SK-N-DZ (cell line): ENCODE measurements at regions not wholly inside any gene's neighbourhood (a gene's known extent, or its start where the extent isn't known, plus 50 kb on each side); places are given as distances from the start of the nearest gene placed in this dataset.
"Not testable (repeated sequence)": the region's sequence is repeated elsewhere in the genome, so short reads cannot be mapped to it uniquely, and the experiment has no call there.

Experiments
- DNase-seq: peaks from one replicate; pipeline ENCODE4 v3.0.0-alpha.2; 2015; ENCODE audit warnings: low spot score

DNA sequence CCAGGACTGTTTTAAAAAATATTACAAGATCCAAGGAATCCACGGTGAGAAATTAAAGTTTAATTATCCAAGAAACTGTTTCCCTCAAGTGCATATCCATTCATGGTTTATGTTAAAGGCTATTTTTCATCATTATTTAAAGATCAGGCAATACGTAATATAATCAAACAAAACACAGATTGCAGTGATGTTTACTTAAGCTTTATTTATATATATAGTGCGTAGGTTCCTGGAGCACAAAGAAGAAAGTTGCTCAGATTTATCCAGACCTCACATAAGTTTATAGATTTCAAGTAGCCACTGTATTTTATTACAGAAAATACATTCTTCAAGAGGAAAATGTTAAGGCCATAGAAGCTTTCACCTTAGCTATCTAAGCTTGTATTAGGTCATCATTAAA, 210.0 kb upstream of the KLF14 start:
- DNase-seq: no peak

GRCh38 chr7:130944997-130945396, 211.0 kb upstream of the KLF14 start:
- DNase-seq: no peak

GRCh38 chr7:130945411-130945811, 211.4 kb upstream of the KLF14 start:
- no peak for DNase-seq

DNA sequence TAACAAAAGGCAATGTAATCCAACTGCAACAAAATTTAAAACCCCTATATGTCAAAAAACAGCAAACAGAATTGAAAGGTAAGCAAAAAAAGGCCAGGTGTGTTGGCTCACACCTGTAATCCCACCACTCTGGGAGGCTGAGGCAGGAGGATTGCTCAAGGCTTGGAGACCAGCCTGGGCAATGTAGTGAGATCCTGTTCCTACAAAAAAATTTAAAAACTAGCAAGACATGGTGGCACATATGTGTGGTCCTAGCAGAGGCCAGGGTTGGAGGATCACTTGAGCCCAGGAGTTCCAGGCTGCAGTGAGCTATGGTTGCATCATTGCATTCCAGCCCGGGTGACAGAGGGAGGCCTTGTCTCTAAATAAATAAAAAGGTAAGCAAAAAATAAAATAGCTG, 212.1 kb upstream of the KLF14 start:
- no peak for DNase-seq

DNA sequence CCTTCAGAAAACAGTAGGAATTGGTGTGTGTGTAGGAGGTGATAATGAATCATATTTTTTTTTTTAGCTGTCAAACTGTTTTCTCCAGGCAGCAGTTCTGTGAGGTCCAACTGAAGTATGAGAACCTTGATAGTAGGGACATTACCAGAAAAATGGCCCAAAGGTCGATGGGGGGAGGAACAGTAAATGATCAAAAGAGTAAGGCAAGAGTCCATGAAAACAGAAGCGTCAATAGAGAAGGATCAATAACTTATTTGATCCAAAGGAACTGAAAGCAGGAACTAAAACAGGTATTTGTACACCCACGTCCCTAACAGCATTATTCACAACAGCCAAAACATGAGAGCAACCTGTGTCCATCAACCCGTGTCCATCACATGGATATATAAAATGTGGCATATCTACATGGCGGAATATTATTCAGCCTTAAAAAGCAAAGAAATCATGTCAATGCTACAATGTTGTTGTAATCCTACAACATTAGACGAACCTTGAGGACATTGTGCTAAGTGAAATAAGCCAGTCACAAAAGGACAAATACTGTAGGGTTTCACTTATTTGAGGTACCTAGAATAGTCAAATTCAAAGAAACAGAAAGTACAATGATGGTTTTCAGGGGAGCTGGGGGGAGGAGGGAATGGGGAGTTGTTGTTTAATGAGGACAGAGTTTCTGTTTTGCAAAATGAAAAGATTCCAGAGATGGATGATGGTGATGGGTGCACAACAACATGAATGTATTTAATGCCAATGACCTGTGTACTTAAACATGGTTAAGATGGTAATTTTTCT, 214.0 kb upstream of the KLF14 start:
- no peak for DNase-seq

GRCh38 chr7:130948822-130949221, 214.8 kb upstream of the KLF14 start:
- DNase-seq: no peak

DNA sequence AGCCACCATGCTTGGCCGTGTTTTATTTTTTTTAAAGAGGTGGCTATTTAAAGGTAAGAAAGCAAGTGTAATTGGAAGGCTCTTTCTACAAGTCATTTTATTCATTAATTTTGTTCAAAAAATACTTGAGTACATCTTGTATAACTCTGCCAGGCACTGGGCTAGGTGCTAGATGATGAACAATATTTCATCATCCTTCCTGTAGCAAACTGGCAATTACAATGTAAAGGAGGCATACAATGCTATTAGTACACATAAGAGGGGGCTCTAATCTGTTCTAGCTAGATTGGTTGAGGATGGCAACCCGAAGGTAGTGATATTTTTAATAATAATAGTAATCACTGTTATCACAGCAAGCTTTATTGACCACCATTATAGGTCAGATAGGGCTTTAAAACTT, 215.5 kb upstream of the KLF14 start:
- DNase-seq: no peak

GRCh38 chr7:130950054-130950453, 216.0 kb upstream of the KLF14 start:
- DNase-seq: no peak

DNA sequence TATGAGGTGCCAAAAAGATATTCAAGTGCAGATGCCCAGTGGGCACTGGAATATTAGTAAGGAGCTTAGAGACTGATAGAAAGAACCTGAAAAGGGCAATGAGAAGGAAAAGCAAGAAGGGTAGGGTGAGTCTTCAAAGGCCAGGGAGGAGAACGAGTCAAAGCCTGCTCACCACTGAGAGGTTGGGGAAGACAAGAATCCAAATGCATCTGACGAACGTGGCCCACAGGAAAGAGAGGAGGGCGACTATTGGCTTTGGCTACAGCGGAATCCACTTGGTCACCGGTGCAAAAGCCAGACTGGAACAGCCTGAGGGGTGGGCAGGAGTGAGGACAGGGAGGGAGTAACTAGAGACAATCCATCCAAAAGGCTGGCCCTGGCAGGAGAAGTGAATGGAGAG, 216.7 kb upstream of the KLF14 start:
- DNase-seq: no peak

DNA sequence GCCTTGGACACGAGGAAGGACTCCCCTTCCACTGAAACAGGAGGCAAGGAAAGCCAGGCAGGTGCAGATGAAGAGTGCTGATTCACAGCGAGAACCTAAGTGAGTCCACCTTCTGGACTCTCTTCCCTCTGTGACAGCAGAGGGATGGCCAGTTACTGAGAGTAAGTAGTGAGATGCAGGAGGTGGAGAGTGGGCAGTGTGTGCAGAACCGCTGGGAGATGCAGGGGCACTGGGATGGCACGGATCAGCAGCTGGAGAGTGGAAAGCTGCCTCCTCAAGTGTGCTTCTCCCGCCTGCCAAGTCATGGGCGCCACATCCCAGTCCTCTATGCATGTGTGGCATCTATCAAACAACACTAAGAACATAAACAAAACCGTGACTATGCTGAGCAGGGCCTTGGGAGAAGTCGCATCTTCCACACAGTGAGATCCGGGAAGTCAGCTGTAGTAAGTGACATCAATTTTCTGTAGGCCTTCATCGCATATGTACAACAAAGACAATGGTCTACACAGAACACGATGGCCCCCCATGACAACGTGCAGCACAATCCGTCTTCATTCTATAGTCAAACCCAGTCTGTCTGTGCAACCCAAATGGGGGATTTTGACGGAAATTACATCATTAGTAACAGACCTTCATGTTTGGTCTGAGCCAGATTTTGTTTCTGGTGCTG, 217.4 kb upstream of the KLF14 start:
- DNase-seq: no peak

GRCh38 chr7:130951976-130952876, 218.2 kb upstream of the KLF14 start:
- no peak for DNase-seq

- DNase-seq: no peak
These were observed 219.2 kb upstream of the KLF14 start for GRCh38 chr7:130953196-130953595.

DNA sequence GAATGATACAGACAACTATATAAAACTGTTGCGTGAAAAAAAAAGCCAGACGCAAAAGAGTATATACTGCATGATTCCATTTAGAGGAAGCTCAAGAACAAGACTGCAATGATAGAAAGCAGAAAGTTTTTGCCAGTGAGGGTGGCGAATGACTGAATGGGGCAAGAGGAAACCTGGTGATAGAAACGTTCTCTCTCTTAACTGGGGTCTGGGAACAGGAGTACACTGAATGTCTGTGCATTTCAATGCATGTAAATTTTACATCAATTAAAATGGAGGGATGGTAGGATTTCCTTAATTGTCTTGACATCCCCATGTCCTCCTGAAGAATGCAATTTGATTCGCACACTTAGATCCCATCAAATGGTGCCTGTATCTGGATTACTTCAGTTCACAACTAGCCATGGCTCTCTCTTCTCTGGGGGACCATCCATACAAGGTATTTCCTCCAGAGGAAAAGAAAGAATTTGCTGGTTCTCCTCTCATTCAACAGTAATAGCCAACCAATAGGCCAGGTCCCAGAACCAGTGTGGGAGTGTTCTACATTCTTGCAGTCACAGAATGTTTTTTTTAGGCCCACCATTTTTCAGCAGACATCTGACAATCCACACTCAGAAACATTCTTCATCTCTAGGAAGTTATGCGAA, 221.0 kb upstream of the KLF14 start:
- no peak for DNase-seq

- no peak for DNase-seq
These were observed 221.5 kb upstream of the KLF14 start for GRCh38 chr7:130955565-130955919.

DNA sequence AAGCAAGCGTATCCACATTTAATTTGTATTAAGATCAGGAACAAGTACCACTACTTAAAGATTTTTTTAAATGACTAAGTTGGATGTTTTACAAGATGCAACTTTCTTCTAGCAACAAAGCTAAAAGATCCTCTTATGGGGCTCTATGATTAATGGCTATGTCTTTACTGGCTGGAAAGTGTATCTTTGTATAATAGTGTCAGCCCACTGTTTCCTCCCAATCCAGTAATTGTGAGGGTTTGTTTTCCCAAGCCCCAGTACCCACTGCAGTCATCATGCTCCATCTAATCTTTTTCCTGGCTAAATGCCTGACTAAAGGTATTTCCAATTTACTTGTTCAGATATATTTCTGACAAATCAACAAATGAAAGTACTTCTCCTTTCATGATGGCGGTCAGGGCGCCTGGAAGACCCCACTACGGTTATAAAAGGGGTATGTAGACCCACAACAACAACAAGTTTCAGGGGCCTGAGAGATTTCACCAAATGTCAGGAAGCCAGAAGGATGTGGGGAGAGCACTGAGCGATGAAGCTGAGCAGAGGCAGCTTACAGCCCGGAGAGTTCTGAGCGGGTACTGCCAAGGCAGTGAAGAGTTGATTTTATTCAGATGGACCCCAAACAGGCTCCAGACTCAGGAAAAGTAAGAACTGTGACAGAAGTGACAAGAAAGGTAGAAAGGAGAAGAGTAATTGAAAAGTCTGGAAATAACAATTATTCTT, 222.6 kb upstream of the KLF14 start:
- no peak for DNase-seq

DNA sequence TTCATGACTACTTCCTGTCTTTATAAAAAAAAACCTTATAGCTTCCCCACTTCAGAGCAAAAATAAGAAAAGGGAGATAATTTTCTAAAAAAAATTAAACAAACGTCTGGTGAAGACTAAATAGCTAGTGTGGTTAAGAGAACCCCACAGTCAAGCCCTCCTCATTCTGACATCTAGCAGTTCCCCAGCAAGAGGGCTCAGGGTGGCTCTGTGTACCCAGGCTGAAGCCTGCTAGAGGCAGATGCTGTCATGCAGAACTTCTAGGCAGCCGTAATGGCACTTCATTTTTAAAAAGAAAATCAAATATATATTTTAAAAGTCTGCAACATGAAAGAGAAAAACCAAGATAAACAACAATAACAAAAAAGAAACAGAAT, 223.1 kb upstream of the KLF14 start:
- DNase-seq: no peak

DNA sequence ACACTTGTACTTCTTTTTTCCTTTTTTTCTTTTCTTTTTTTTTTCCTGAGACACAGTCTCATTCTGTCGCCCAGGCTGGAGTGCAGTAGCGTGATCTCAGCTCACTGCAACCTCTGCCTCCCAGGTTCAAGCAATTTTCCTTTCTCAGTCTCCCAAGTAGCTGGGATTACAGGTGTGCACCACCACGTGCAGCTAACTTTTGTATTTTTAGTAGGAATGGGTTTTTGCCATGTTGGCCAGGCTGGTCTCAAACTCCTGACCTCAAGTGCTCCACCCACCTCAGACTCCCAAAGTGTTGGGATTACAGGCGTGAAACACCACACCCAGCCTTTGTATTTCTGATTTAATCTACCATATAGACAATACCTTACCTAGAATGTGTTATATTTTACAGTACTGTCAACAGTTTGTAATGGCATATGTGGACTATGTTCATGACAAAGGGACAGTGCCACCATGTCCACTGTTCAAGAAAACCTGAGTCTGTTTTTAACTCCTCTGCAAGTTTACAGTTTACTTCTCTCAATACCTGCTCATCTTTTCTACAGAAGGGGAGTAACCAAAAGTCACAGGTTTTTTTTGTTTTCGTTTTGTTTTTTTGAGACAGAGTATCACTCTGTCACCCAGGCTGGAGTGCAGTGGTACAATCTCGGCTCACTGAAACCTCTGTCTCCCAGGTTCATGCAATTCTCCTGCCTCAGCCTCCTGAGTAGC, 223.9 kb upstream of the KLF14 start:
- DNase-seq: not testable (repeated sequence)

GRCh38 chr7:130958846-130959245, 224.8 kb upstream of the KLF14 start:
- no peak for DNase-seq

DNA sequence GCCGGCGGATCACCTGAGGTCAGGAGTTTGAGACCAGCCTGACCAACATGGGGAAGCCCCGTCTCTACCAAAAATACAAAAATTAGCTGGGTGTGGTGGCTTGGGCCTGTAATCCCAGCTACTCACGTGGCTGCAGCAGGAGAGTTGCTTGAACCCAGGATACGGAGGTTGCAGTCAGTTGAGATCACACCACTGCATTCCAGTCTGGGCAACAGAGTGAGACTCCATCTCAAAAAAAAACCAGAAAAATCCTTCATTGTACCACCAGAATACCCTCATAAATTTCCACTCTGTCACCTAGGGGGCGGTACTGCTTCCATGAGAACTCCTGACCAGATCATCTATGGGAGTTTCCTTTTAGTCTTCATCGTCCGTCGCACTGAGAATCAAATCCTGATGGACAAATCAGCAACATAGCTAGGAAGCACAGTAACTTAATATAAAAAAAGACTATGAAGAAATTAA, 225.8 kb upstream of the KLF14 start:
- no peak for DNase-seq

GRCh38 chr7:130960208-130960988, 226.4 kb upstream of the KLF14 start:
- no peak for DNase-seq
